CD4-positive, alpha-beta T cell treated with Interferon gamma for 1 hour (primary cell): ENCODE measurements at regions not wholly inside any gene's neighbourhood (a gene's known extent, or its start where the extent isn't known, plus 50 kb on each side); places are given as distances from the start of the nearest gene placed in this dataset.

Experiments
- DNase-seq: peaks from one replicate; pipeline ENCODE4 v3.0.0-alpha.2; 2020

GRCh38 chr12:111310076-111310870, 58.6 kb downstream of the PHETA1 start:
- no peak for DNase-seq

GRCh38 chr12:111309584-111309983, 59.3 kb downstream of the PHETA1 start:
- no peak for DNase-seq

GRCh38 chr12:111308473-111308872, 60.4 kb downstream of the PHETA1 start:
- no peak for DNase-seq

GRCh38 chr12:111304642-111305071, 64.2 kb downstream of the PHETA1 start:
- DNase-seq: peak; percentile 9

- no peak for DNase-seq
These were observed 65.4 kb downstream of the PHETA1 start for GRCh38 chr12:111303531-111303930.

GRCh38 chr12:111298582-111299436, 70.1 kb downstream of the PHETA1 start:
- DNase-seq: peak; percentile 25

GRCh38 chr12:111297703-111298426, 71.0 kb downstream of the PHETA1 start:
- DNase-seq: no peak

GRCh38 chr12:111296906-111297463, 71.9 kb downstream of the PHETA1 start:
- DNase-seq: no peak

- no peak for DNase-seq
These were observed 73.7 kb downstream of the PHETA1 start for GRCh38 chr12:111295176-111295575.

- DNase-seq: no peak
These were observed 75.5 kb downstream of the PHETA1 start for GRCh38 chr12:111293266-111294009.

GRCh38 chr12:111291357-111291756, 77.5 kb downstream of the PHETA1 start:
- no peak for DNase-seq

GRCh38 chr12:111288771-111289170, 80.1 kb downstream of the PHETA1 start:
- no peak for DNase-seq

- no peak for DNase-seq
These were observed 81.6 kb downstream of the PHETA1 start for GRCh38 chr12:111287125-111287900.

- no peak for DNase-seq
These were observed 83.7 kb downstream of the PHETA1 start for GRCh38 chr12:111285200-111285599.

GRCh38 chr12:111284709-111285108, 84.2 kb downstream of the PHETA1 start:
- no peak for DNase-seq

- no peak for DNase-seq
These were observed 84.9 kb downstream of the PHETA1 start for GRCh38 chr12:111283966-111284365.

GRCh38 chr12:111283521-111283920, 85.4 kb downstream of the PHETA1 start:
- no peak for DNase-seq

- no peak for DNase-seq
These were observed 91.3 kb downstream of the PHETA1 start for GRCh38 chr12:111277570-111277969.

GRCh38 chr12:111276146-111276545, 92.7 kb downstream of the PHETA1 start:
- DNase-seq: no peak

GRCh38 chr12:111275308-111275707, 93.6 kb downstream of the PHETA1 start:
- DNase-seq: no peak

- no peak for DNase-seq
These were observed 94.1 kb downstream of the PHETA1 start for GRCh38 chr12:111274777-111275176.
